GM19463 (cell line): ENCODE measurements at regions not wholly inside any gene's neighbourhood (a gene's known extent, or its start where the extent isn't known, plus 50 kb on each side); places are given as distances from the start of the nearest gene placed in this dataset.

Experiments
- ATAC-seq: cut with Tn5 transposase; IDR thresholded peaks from one replicate; pipeline ENCODE4 v1.9.1; 2021; ENCODE audit warnings: mild to moderate bottlenecking, moderate library complexity; ENCODE audit not compliant: unreplicated experiment

DNA sequence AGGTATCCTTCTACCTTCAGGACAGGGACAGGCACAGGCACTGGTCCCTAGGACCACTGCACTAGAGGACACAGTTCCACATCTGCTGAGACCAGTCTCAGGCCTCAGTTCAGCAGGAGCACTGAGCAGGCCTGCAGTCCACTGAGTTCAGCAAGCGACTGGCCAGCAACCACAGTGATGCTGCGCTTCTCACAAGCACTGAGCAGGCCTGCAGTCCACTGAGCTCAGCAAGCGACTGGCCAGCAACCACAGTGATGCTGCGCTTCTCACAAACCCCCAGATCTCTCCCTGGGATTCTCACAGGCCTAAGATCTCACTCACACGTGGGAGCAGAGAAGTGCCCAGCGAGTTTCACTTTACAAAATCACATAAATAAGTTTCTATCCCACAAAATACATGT lies 140.6 kb downstream of the IRS2 start:
- ATAC-seq = no peak

DNA sequence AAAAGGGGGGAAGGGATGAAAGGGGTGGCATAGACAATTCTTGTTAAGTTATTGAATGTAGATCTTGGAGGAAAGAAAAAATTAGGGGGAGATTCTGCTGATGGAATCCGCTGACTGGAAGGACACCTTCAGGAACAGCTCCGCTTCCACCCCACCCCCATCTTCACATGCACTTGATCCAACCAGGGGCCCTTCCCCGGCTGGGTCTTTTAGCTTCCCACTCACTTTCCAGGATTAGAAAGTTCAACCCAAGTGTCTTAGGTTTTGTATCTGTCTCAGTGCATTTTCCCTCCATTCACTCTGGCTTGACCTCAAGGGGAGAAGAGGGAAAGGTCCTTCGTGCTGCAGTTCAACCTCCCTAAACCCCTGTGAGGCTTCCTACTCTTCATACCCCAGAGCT lies 141.4 kb downstream of the IRS2 start:
- no peak for ATAC-seq

DNA sequence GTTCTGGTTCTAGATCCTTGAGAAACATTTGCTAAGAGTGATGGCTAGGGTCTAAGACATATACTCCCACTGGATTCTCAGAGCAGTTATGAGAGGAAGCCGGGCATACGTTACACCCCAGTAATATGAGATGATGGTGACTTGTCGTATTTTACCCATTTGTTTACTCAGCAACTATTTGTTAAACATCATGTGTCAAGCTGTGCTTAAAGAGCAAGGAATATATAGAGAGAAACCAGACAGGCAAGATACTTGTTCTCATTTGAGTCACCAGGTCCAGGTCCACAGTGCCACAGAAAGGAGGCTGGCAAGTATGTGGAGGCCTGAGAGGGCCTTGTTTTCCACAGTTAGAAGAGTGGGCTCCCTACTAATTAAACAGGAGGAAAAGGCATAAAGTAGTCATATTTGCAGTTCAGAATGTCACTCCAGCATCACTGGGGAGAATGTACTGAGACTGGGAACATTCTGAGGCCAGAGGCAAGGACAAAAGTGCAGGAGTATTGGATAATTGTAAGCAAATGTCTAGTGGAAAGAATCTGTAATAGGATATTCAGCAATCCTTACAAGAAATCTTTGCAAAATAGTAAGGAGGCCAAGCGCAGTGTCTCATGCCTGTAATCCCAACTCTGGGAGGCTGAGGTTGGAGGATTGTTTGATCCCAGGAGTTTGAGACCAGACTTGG lies 142.2 kb downstream of the IRS2 start:
- no peak for ATAC-seq

- no peak for ATAC-seq
Measured at GRCh38 chr13:109642358-109642757, 144.0 kb downstream of the IRS2 start.

DNA sequence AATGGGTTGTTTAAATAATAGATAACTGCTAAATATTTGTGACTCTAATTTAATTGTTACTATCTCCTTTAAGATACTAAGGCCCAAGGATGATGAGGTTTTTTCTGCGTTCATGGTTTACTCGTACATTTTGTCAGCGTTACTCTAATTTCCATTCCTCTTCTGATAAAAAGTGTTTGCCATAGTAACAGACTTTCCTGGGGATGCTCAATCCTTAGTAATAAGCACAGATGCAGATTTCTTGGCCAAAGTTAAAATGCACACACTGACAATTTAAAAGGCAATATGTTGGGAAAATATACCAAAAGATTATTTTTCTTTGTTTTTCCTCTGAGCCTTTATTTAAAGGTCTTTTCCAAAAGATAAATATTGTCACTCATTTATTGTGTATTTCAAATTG lies 149.6 kb downstream of the IRS2 start:
- ATAC-seq = no peak

DNA sequence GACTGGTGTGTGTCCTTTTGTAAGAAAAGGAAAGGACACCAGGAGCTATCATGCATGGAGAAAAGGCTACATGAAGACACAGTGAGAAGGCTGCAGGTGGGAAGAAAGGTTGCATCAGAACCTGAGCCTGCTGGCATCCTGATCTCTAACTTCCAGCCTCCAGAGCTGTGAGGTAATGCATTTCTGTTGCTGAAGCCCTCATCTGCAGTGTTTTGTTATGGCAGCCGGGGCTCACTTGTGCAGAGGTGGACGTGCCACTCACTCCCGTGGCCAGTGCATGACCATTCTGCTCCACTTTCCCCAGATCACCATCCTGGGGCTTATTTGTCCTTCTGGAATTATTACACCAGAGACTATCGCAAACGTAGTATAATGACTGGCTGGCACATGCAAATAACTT lies 155.3 kb downstream of the IRS2 start:
- no peak for ATAC-seq

GRCh38 chr13:109630271-109630670 lies 156.1 kb downstream of the IRS2 start:
- no peak for ATAC-seq

DNA sequence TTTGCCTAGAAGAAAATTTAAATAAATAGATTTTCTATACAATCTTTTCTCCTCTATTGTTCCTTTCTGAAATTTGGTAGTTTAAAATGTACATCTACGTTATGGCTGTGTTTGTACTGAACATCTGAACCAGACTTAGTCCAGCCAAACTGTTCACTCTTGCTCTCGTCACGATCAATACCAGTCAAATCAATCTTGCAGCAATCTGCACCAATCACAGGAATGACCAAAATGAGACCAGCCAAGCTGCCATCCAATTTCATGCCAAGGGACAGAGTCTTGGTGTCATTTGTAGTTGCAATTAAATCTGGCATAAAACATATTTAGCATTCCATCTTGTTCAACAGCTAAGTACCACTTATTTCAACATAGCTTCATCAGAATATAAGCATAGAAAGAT lies 156.6 kb downstream of the IRS2 start:
- ATAC-seq = no peak

DNA sequence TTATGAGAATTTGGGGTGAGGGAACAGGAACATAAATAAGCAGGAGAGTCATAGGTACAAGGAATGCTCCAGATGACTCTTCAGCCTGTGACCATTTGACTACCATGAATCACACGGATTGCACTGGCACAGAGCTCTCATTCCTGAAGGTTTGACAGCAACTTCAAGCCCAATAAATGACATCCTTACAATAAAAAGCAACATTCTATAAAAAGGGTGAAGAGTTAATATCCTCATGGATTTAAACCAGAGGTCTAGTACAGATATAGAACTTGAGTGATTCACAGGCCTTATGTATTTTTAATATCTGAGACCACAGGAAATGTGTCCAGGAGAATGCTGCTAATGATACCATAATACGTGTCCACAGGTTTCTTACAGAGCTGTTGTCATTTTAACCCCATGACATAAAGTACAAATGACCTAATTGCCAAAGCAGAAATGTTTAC lies 158.1 kb downstream of the IRS2 start:
- no peak for ATAC-seq

DNA sequence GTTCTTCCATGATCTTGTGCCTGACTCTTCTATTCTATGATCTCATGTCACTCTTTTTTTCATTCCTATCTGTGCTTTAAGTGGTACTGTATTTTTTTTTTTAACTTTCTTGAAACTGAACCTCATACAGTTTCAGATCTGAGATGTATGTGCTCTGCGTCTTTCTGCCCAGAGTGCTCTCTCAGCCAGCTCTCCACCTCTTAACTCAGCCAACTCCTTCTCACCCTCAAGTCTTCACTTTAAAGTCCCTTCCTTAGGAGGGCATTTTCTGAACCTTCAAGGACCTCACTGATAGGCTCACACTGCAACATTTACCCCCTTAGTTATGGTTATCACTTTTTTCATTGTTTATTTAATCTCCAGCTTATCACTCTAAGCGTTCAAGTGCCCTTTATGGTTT lies 158.7 kb downstream of the IRS2 start:
- no peak for ATAC-seq

GRCh38 chr13:109626386-109627171 lies 159.8 kb downstream of the IRS2 start:
- no peak for ATAC-seq

DNA sequence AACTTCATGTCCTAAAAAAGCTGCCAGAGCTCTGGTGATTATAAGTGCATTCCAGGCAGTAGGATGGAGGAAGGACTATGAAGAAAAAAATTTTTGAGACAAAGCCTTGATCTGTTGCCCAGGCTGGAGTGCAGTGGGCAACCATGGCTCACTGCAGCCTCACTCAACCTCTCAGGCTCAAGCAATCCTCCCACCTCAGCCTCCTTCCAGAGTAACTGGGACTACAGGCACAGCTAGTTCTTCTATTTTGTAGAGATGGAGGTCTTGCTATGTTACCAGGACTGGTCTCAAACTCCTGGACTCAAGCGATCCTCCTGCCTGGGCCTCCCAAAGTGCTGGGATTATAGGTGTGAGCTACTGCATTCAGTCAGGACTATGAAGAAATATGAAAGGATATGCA lies 161.2 kb downstream of the IRS2 start:
- ATAC-seq = no peak

GRCh38 chr13:109622006-109622405 lies 164.4 kb downstream of the IRS2 start:
- ATAC-seq = no peak

GRCh38 chr13:109615721-109616420 lies 170.5 kb downstream of the IRS2 start:
- no peak for ATAC-seq

DNA sequence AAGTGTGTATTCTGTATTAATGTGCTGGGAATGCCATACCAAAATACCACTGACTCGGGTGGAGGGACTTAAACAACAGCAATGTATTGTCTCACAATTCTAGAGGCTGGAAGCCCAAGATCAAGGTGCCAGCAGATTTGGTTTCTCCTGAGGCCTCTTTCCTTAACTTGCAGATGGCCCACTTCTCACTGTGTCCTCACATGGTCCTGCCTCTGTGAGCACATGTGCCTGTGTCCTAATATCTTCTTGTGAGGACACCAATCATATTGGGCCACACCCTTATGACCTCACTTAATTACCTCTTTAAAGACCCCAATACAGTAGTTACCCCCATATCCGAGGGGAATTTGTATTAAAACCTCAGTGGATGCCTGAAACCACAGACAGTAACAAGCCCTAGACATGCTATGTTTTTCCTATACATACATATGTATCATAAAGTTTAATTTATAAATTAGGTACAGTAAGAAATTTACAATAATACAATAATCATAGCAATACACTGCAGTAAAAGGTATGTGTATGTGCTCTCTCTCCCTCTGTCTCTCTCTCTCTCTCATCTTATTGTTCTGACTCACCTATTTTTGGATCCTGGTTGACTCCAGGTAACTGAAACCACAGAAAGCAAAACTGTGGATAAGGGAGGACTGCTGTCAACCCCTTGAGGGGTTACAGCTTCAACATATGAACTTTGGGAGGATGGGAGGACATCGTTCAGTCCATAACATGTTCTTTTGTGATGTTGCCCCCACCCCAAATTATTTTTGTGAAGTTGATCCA lies 174.3 kb downstream of the IRS2 start:
- ATAC-seq = no peak

DNA sequence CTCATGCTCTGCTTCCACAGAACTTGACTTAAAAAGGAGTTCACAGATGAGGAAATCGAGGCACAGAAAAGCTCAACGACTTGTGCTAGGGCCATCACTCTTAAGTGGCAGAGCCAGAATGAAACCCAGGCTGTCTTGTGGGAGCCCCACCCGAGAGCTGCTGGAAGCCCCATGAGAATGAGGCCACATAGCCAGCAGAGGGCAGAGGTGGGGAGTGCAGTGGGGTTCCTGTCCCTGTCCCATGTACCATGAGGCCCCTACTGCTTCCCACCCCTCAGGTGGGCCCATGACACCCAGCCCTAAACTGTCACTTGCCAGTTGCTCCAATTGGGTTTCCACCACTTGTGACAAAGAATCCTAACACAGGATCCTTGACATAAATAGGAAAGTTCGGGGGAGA lies 175.9 kb downstream of the IRS2 start:
- peak; percentile 57 for ATAC-seq

DNA sequence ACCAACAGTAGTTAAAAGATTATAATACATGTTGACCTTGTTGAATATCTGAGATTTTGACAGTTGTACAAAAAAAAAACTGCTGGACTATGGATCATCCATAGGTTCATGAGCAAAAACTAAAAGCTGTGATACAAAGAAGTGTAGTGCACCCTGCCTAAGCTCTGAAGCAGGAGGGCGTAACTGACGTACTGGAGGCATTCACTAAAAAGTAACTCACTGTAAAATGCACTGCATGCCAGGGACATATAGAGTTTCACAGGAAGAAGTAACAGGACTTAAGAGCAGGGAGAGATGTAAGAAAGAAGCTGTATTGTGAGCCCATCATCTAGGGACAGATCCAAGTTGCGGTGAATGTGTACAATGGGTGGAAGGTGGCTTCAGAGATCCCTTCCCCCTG lies 177.9 kb downstream of the IRS2 start:
- no peak for ATAC-seq

DNA sequence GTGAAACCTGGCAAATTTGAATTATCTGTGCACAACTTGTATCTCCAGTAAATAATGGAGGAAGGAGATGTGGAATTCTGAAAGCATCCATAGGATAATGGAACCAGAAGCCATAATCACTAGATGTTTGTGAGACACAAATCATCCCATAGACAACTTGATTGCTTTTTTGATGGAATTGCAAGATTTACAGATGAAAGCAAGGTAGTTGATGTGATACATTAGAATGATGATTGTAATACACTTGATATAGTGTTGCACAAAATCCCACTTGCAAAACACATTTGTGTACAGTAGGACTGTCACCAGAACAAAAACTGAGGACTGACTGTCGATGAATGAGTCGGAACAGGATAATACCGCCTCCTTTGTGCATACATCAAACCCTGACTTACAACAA lies 178.3 kb downstream of the IRS2 start:
- no peak for ATAC-seq

DNA sequence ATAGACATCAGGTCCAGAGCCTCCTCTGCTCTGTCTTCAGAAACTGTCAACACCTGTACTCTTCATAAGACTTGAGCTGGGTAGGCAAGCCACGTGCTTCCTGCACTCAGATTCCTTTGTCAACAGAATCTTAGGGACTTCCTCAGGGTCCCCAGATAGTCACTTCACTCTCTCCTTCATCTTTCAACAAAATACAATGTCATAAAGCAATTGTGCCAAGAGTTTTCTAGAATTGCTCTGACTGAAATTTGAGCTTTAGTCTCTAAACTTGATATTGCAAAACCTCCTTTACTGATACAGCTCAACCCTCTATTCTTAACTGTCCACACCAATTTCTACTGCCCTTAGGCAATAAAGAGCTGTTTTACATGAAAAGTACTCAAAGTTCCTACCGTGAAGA lies 179.9 kb downstream of the IRS2 start:
- no peak for ATAC-seq

GRCh38 chr13:109605846-109606245 lies 180.5 kb downstream of the IRS2 start:
- ATAC-seq = no peak

GRCh38 chr13:109604894-109605293 lies 181.5 kb downstream of the IRS2 start:
- no peak for ATAC-seq
